Prostate gland (tissue), 2 donors: ENCODE measurements at regions not wholly inside any gene's neighbourhood (a gene's known extent, or its start where the extent isn't known, plus 50 kb on each side); places are given as distances from the start of the nearest gene placed in this dataset.
A peak's percentile ranks its signal among the peaks of the same experiment; 100 is the strongest.

Source experiments
- DNase-seq: peaks from one replicate; pipeline ENCODE4 v3.0.0-alpha.2; 2019; ENCODE audit warnings: low spot score
- H3K27ac ChIP-seq, 2 donors: fragments of 200-600 bp; sonication (generic); 2 replicates each; pipeline ENCODE4 v1.5.1; 2017 to 2019
- H3K27me3 ChIP-seq: fragments of 200-600 bp; sonication (generic); replicated peaks from 2 replicates; pipeline ENCODE4 v1.5.1; 2019; ENCODE audit not compliant: insufficient read depth
- H3K36me3 ChIP-seq, 2 donors: fragments of 200-600 bp; sonication (generic); 1 replicate in 1 of 2; 2 replicates in 1 of 2; pipeline versions ENCODE4 v1.5.1 to v1.8.1; 2017 to 2019
- H3K4me1 ChIP-seq: fragments of 200-600 bp; sonication (generic); replicated peaks from 2 replicates; pipeline ENCODE4 v1.5.1; 2019
- H3K4me3 ChIP-seq, 2 donors: fragments of 200-600 bp; sonication (generic); 2 replicates each; pipeline ENCODE4 v1.5.1; 2017 to 2019
- H3K9me3 ChIP-seq: fragments of 200-600 bp; sonication (generic); 2 replicates; pipeline ENCODE4 v1.5.1; 2017
- CTCF ChIP-seq, 4 experiments: fragments of 200-600 bp in 2 of 4; fragments of 450-650 bp in 2 of 4; sonication (generic) in 2 of 4; IDR thresholded peaks; 1 replicate in 3 of 4; 2 replicates in 1 of 4; pipeline ENCODE4 v1.5.1; 2016 to 2019; ENCODE audit warnings: antibody characterized with exemption in 4 of 4, mild to moderate bottlenecking in 2 of 4, moderate library complexity in 2 of 4
- POLR2A ChIP-seq: fragments of 450-650 bp; IDR thresholded peaks from one replicate; pipeline ENCODE4 v1.6.1; 2016; ENCODE audit warnings: antibody characterized with exemption, mild to moderate bottlenecking
- POLR2AphosphoS5 ChIP-seq: sonication (generic); formaldehyde crosslinking; IDR thresholded peaks from one replicate; pipeline ENCODE4 v1.6.1; 2017; ENCODE audit warnings: antibody characterized with exemption
- WGBS: methylation state at CpG from one replicate; pipeline ENCODE4 v1.1.5; 2018; 5-methylcytosine and 5-hydroxymethylcytosine counted together
- intact Hi-C: fragments of 100-400 bp; cut with DNase I; formaldehyde crosslinking; loops from one replicate; pipeline ENCODE4 v1.14.2; 2022

GRCh38 chr10:78696791-78697395 lies 371.9 kb upstream of the ZMIZ1 start:
- peak; percentile 62 for TF ChIP-seq POLR2AphosphoS5
- no peak for TF ChIP-seq CTCF (IDR thresholded peaks at IDR 0.05)
- no peaks in the 10 kb centered on the region for H3K4me1 ChIP-seq
- WGBS: 57% methylated on average over 5 of the region's 5 CpGs
- intact Hi-C loops: loop anchor here (5.0 kb wide), 1 partner anchor 70 kb away; no protein-coding TSS in a partner anchor
- DNase-seq: no peak
- no peak overlapping the region for H3K27ac ChIP-seq
- H3K4me3 ChIP-seq: no peak overlapping the region
- H3K27me3 ChIP-seq: no peaks in the 10 kb centered on the region
- no peaks in the 10 kb centered on the region for H3K36me3 ChIP-seq
- no peaks in the 10 kb centered on the region for H3K9me3 ChIP-seq

GRCh38 chr10:78699971-78700370 lies 368.8 kb upstream of the ZMIZ1 start:
- Histone ChIP-seq H3K27ac (no peak overlapping the region), H3K4me3 (no peak overlapping the region), H3K27me3 (no peaks in the 10 kb centered on the region), H3K4me1 (no peaks in the 10 kb centered on the region), H3K36me3 (no peaks in the 10 kb centered on the region), H3K9me3 (no peaks in the 10 kb centered on the region)
- intact Hi-C loops: loop anchor here (5.0 kb wide), 1 partner anchor 67 kb away; no protein-coding TSS in a partner anchor
- TF ChIP-seq POLR2AphosphoS5 (no peak), POLR2A (no peak), CTCF (IDR thresholded peaks at IDR 0.05) (no peak)
- no peak for DNase-seq
- 91% methylated on average over 3 of the region's 3 CpGs for WGBS

- no peak for DNase-seq
- H3K27ac ChIP-seq: no peak overlapping the region
- H3K4me3 ChIP-seq: no peak overlapping the region
- intact Hi-C loops: no loop called here
- no peaks in the 10 kb centered on the region for H3K9me3 ChIP-seq
- H3K36me3 ChIP-seq: no peaks in the 10 kb centered on the region
- no peaks in the 10 kb centered on the region for H3K27me3 ChIP-seq
- no peak for TF ChIP-seq POLR2A
- no peak for TF ChIP-seq CTCF (IDR thresholded peaks at IDR 0.05)
- no peak for TF ChIP-seq POLR2AphosphoS5
- H3K4me1 ChIP-seq: no peaks in the 10 kb centered on the region
These were observed 368.4 kb upstream of the ZMIZ1 start for GRCh38 chr10:78700413-78700812.

GRCh38 chr10:78700816-78701520 lies 367.8 kb upstream of the ZMIZ1 start:
- H3K4me3 ChIP-seq: no peak overlapping the region
- no peaks in the 10 kb centered on the region for H3K4me1 ChIP-seq
- H3K27ac ChIP-seq: no peak overlapping the region
- DNase-seq: no peak
- intact Hi-C loops: no loop called here
- H3K9me3 ChIP-seq: no peaks in the 10 kb centered on the region
- H3K27me3 ChIP-seq: no peaks in the 10 kb centered on the region
- TF ChIP-seq CTCF (IDR thresholded peaks at IDR 0.05): no peak
- TF ChIP-seq POLR2AphosphoS5: no peak
- no peak for TF ChIP-seq POLR2A
- WGBS: 98% methylated on average over 2 of the region's 2 CpGs
- no peaks in the 10 kb centered on the region for H3K36me3 ChIP-seq

GRCh38 chr10:78702186-78702585 lies 366.6 kb upstream of the ZMIZ1 start:
- TF ChIP-seq POLR2AphosphoS5: no peak
- TF ChIP-seq POLR2A: no peak
- Histone ChIP-seq H3K4me1 (no peaks in the 10 kb centered on the region), H3K4me3 (no peak overlapping the region), H3K9me3 (no peaks in the 10 kb centered on the region), H3K36me3 (no peaks in the 10 kb centered on the region), H3K27me3 (no peaks in the 10 kb centered on the region), H3K27ac (no peak overlapping the region)
- intact Hi-C loops: no loop called here
- no peak for DNase-seq
- WGBS: 85% methylated on average over 8 of the region's 8 CpGs
